ENCODE measurements at regions not wholly inside any gene's neighbourhood (a gene's known extent, or its start where the extent isn't known, plus 50 kb on each side); places are given as distances from the start of the nearest gene placed in this dataset.

GRCh38 chr13:111976474-111977178 is 90.3 kb upstream of the SOX1 start:
- Histone ChIP-seq H4K20me1 (ENCODE audit: control insufficient read depth, insufficient read depth) (no peaks in the 10 kb centered on the region), H3K4me1 (ENCODE audit: control insufficient read depth, insufficient read depth, low read length) (no peaks in the 10 kb centered on the region), H2AFZ (ENCODE audit: control insufficient read depth, low read depth, low read length) (no peak overlapping the region), H3K4me2 (ENCODE audit: control insufficient read depth, insufficient read depth) (no peak overlapping the region), H3K9ac (ENCODE audit: control insufficient read depth, insufficient read depth, low read length) (no peak overlapping the region), H3K4me3 (no peak overlapping the region), H3K9me3 (replicated peaks; ENCODE audit: control insufficient read depth, insufficient read depth, low read length) (peaks cover 5% of the 10 kb centered on the region), H3K27me3 (replicated peaks in 1 of 2; ENCODE audit: control insufficient read depth in 2 of 2, insufficient read depth in 2 of 2, low read length in 1 of 2) (no peaks in the 10 kb centered on the region), H3K79me2 (ENCODE audit: control insufficient read depth, insufficient read depth, low read length) (no peaks in the 10 kb centered on the region), H3K36me3 (ENCODE audit: control insufficient read depth in 2 of 2, insufficient read depth in 2 of 2, low read length in 1 of 2) (no peaks in the 10 kb centered on the region), H3K27ac (ENCODE audit: control insufficient read depth, insufficient read depth) (no peak overlapping the region)
- TF ChIP-seq SMARCA5 (IDR thresholded peaks at IDR 0.05), result no peak
- no peak for TF ChIP-seq SUPT20H (IDR thresholded peaks at IDR 0.05; ENCODE audit: borderline replicate concordance, control insufficient read depth, low read depth, low read length)
- TF ChIP-seq HSF1 (IDR thresholded peaks at IDR 0.05; ENCODE audit: low read depth, low read length), result no peak
- no peak for TF ChIP-seq ATF7 (IDR thresholded peaks at IDR 0.05; ENCODE audit: low read depth)
- no peak for TF ChIP-seq MLLT1 (IDR thresholded peaks at IDR 0.05)
- TF ChIP-seq IRF3 (IDR thresholded peaks at IDR 0.05), result no peak
- FAIRE-seq, result no peak
- ChIA-PET CTCF (no interaction called here), RAD21 (ENCODE audit: unreplicated experiment) (no interaction called here), SMC1A (ENCODE audit: uncharacterized antibody, unreplicated experiment) (no interaction called here), POLR2A (no interaction called here)
- in situ Hi-C loops (cut with MboI) (loop anchor here (5.0 kb wide), 1 partner anchor 49 kb away; no protein-coding TSS in a partner anchor), intact Hi-C loops (cut with micrococcal nuclease; ENCODE audit: unreplicated experiment) (no loop called here)
- DNase-seq (ENCODE audit: low read depth, low spot score), result no peak
- BruUV-seq (replicated peaks), result no TSS peak
- WGBS (ENCODE audit: insufficient coverage, insufficient replicate concordance, low lambda C conversion rate, missing lambda C conversion rate), result 59% methylated on average over 17 of the region's 17 CpGs
- ATAC-seq, result no peak

Data from GM12878 (cell line).